Liver (tissue), 8 donors: ENCODE measurements at regions not wholly inside any gene's neighbourhood (a gene's known extent, or its start where the extent isn't known, plus 50 kb on each side); places are given as distances from the start of the nearest gene placed in this dataset.

Experiments used
- DNase-seq: peaks from one replicate; pipeline ENCODE4 v3.0.0-alpha.2; 2017; ENCODE audit warnings: low spot score
- H3K27ac ChIP-seq, 2 donors: one replicate each; pipeline ENCODE4 v1.7.0; 2013; ENCODE audit warnings: inconsistent platforms in 2 of 2, low read length in 2 of 2, control low read depth in 1 of 2, low read depth in 1 of 2, mild to moderate bottlenecking in 1 of 2
- H3K27me3 ChIP-seq, 4 donors: one replicate each; pipeline versions ENCODE4 v1.6.1 to v1.7.0; 2013; ENCODE audit warnings: low read length in 3 of 4, inconsistent platforms in 1 of 4, mild to moderate bottlenecking in 1 of 4, moderate library complexity in 1 of 4; ENCODE audit not compliant: control insufficient read depth in 4 of 4, insufficient read depth in 4 of 4
- H3K36me3 ChIP-seq, 4 donors: one replicate each; pipeline versions ENCODE4 v1.6.1 to v1.7.0; 2013; ENCODE audit warnings: low read length in 3 of 4, mild to moderate bottlenecking in 3 of 4, low read depth in 1 of 4, moderate library complexity in 1 of 4; ENCODE audit not compliant: control insufficient read depth in 4 of 4, insufficient read depth in 3 of 4
- H3K4me1 ChIP-seq, 4 donors: one replicate each; pipeline versions ENCODE4 v1.6.1 to v1.7.0; 2013; ENCODE audit warnings: low read length in 3 of 4, mild to moderate bottlenecking in 3 of 4, moderate library complexity in 1 of 4; ENCODE audit not compliant: control insufficient read depth in 4 of 4, insufficient read depth in 4 of 4
- H3K4me3 ChIP-seq, 3 donors: one replicate each; pipeline versions ENCODE4 v1.6.1 to v1.7.0; 2013; ENCODE audit warnings: low read length in 3 of 3, control low read depth in 1 of 3, low read depth in 1 of 3, mild to moderate bottlenecking in 1 of 3
- H3K9ac ChIP-seq, 2 donors: one replicate each; pipeline ENCODE4 v1.7.0; 2013; ENCODE audit warnings: low read length in 2 of 2, mild to moderate bottlenecking in 2 of 2, moderate library complexity in 2 of 2, control low read depth in 1 of 2, low read depth in 1 of 2
- H3K9me3 ChIP-seq, 4 donors: one replicate each; pipeline versions ENCODE4 v1.6.1 to v1.7.0; 2013; ENCODE audit warnings: low read length in 3 of 4; ENCODE audit not compliant: control insufficient read depth in 4 of 4
- ATF3 ChIP-seq: IDR thresholded peaks from 2 replicates; pipeline ENCODE4 v1.6.1; 2016; ENCODE audit warnings: antibody characterized with exemption
- CTCF ChIP-seq: fragments of 150-350 bp; IDR thresholded peaks from 2 replicates; pipeline ENCODE4 v1.5.1; 2017; ENCODE audit warnings: improper control_type of control experiment, low read depth, low read length; ENCODE audit not compliant: missing input control
- EGR1 ChIP-seq, 2 donors: IDR thresholded peaks; 2 replicates each; pipeline ENCODE4 v1.6.1; 2016 to 2018; ENCODE audit warnings: antibody characterized with exemption in 2 of 2, low read depth in 2 of 2
- FOXA2 ChIP-seq: IDR thresholded peaks from 2 replicates; pipeline ENCODE4 v1.6.1; 2016; ENCODE audit warnings: antibody characterized with exemption
- GABPA ChIP-seq, 2 donors: IDR thresholded peaks in 1 of 2; conservative IDR thresholded peaks in 1 of 2; 2 replicates each; pipeline ENCODE4 v1.6.1; 2016; ENCODE audit warnings: antibody characterized with exemption in 2 of 2, mild to moderate bottlenecking in 1 of 2, moderate library complexity in 1 of 2
- JUND ChIP-seq, 2 donors: IDR thresholded peaks; 2 replicates each; pipeline ENCODE4 v1.6.1; 2016; ENCODE audit warnings: antibody characterized with exemption in 2 of 2
- RAD21 ChIP-seq, 2 donors: IDR thresholded peaks; 2 replicates each; pipeline ENCODE4 v1.6.1; 2016; ENCODE audit warnings: antibody characterized with exemption in 2 of 2, mild to moderate bottlenecking in 2 of 2
- SP1 ChIP-seq: IDR thresholded peaks from 2 replicates; pipeline ENCODE4 v1.6.1; 2018; ENCODE audit warnings: antibody characterized with exemption, mild to moderate bottlenecking
- YY1 ChIP-seq: IDR thresholded peaks from 2 replicates; pipeline ENCODE4 v1.6.1; 2016; ENCODE audit warnings: antibody characterized with exemption, mild to moderate bottlenecking
- WGBS: extraction: QIAGEN DNeasy Blood & Tissue Kit; methylation state at CpG from one replicate; pipeline ENCODE4 v1.1.7; 2013; 5-methylcytosine and 5-hydroxymethylcytosine counted together
- TF ChIP-seq, protein P1 (sequence below): IDR thresholded peaks from 2 replicates; pipeline ENCODE4 v1.6.1; 2016; ENCODE audit warnings: antibody characterized with exemption
- TF ChIP-seq, protein P2 (sequence below): IDR thresholded peaks from 2 replicates; pipeline ENCODE4 v1.6.1; 2016; ENCODE audit warnings: antibody characterized with exemption, mild to moderate bottlenecking
- donor health status: healthy.
- donor health status: healthy.
- donor health status: healthy.
- donor health status: healthy.
- donor health status: healthy.

DNA sequence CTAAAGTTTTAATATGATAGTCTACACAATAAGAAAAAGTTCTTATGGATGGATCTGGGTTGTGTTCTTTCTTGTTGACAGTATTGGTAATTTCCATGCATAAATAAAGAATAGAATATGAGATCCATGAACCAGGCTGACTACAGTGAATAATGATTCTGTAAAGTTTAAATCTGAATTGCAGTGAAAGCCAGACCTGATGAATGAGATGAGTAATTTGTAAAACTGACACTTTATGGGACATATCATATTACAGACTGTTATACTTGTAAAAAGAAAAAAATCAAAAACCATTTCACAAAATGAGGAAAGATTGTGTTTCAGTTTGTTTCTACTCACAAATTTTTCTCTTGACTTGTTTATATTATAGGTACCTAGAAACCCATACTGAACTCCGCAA is 164.9 kb upstream of the SCN7A start:
- 91% methylated on average over 1 of the region's 1 CpG for WGBS
- H3K4me1 ChIP-seq = no peaks in the 10 kb centered on the region
- no peaks in the 10 kb centered on the region for H3K27me3 ChIP-seq

More for the DNA sequence above, 164.9 kb upstream of the SCN7A start:
- H3K9ac ChIP-seq = no peak overlapping the region
- no peak for DNase-seq
- H3K27ac ChIP-seq = no peak overlapping the region
- TF ChIP-seq JUND (IDR thresholded peaks at IDR 0.05) (no peak), GABPA (IDR thresholded peaks at IDR 0.05 in 1 of 2, conservative IDR thresholded peaks at IDR 0.05 in 1 of 2) (no peak), FOXA2 (no peak), YY1 (no peak), RAD21 (IDR thresholded peaks at IDR 0.05) (no peak), EGR1 (IDR thresholded peaks at IDR 0.05; ENCODE audit: low read depth in 2 of 2) (no peak), SP1 (no peak), ATF3 (no peak), CTCF (no peak)
- TF ChIP-seq, protein P1, sequence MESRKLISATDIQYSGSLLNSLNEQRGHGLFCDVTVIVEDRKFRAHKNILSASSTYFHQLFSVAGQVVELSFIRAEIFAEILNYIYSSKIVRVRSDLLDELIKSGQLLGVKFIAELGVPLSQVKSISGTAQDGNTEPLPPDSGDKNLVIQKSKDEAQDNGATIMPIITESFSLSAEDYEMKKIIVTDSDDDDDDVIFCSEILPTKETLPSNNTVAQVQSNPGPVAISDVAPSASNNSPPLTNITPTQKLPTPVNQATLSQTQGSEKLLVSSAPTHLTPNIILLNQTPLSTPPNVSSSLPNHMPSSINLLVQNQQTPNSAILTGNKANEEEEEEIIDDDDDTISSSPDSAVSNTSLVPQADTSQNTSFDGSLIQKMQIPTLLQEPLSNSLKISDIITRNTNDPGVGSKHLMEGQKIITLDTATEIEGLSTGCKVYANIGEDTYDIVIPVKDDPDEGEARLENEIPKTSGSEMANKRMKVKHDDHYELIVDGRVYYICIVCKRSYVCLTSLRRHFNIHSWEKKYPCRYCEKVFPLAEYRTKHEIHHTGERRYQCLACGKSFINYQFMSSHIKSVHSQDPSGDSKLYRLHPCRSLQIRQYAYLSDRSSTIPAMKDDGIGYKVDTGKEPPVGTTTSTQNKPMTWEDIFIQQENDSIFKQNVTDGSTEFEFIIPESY = no peak
- TF ChIP-seq, protein P2, sequence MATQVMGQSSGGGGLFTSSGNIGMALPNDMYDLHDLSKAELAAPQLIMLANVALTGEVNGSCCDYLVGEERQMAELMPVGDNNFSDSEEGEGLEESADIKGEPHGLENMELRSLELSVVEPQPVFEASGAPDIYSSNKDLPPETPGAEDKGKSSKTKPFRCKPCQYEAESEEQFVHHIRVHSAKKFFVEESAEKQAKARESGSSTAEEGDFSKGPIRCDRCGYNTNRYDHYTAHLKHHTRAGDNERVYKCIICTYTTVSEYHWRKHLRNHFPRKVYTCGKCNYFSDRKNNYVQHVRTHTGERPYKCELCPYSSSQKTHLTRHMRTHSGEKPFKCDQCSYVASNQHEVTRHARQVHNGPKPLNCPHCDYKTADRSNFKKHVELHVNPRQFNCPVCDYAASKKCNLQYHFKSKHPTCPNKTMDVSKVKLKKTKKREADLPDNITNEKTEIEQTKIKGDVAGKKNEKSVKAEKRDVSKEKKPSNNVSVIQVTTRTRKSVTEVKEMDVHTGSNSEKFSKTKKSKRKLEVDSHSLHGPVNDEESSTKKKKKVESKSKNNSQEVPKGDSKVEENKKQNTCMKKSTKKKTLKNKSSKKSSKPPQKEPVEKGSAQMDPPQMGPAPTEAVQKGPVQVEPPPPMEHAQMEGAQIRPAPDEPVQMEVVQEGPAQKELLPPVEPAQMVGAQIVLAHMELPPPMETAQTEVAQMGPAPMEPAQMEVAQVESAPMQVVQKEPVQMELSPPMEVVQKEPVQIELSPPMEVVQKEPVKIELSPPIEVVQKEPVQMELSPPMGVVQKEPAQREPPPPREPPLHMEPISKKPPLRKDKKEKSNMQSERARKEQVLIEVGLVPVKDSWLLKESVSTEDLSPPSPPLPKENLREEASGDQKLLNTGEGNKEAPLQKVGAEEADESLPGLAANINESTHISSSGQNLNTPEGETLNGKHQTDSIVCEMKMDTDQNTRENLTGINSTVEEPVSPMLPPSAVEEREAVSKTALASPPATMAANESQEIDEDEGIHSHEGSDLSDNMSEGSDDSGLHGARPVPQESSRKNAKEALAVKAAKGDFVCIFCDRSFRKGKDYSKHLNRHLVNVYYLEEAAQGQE = no peak
- H3K4me3 ChIP-seq = no peak overlapping the region
- H3K9me3 ChIP-seq = no peaks in the 10 kb centered on the region
- H3K36me3 ChIP-seq = no peaks in the 10 kb centered on the region
